H9 (cell line): ENCODE measurements at regions not wholly inside any gene's neighbourhood (a gene's known extent, or its start where the extent isn't known, plus 50 kb on each side); places are given as distances from the start of the nearest gene placed in this dataset.

ENCODE experiments used
- DNase-seq: peaks from one replicate; pipeline ENCODE4 v3.0.0-alpha.2; 2017
- H2AFZ ChIP-seq: one replicate; pipeline ENCODE4 v1.6.1; 2013; ENCODE audit warnings: mild to moderate bottlenecking, low read length, control low read depth, moderate library complexity
- H2AK5ac ChIP-seq: 2 replicates; pipeline ENCODE4 v1.6.1; 2013; ENCODE audit warnings: low read length, control low read depth, mixed read lengths; ENCODE audit not compliant: insufficient read length
- H2BK120ac ChIP-seq: one replicate; pipeline ENCODE4 v1.6.1; 2013; ENCODE audit warnings: low read depth, mild to moderate bottlenecking, low read length, control low read depth, inconsistent platforms; ENCODE audit not compliant: poor library complexity, severe bottlenecking
- H2BK12ac ChIP-seq: 2 replicates; pipeline ENCODE4 v1.6.1; 2013; ENCODE audit warnings: low read length, control low read depth, mixed read lengths, low read depth; ENCODE audit not compliant: insufficient read length
- H2BK15ac ChIP-seq: 2 replicates; pipeline ENCODE4 v1.6.1; 2013; ENCODE audit warnings: low read depth, low read length, control low read depth
- H2BK20ac ChIP-seq: one replicate; pipeline ENCODE4 v1.6.1; 2013; ENCODE audit warnings: low read depth, mild to moderate bottlenecking, low read length, control low read depth, inconsistent platforms; ENCODE audit not compliant: poor library complexity, severe bottlenecking
- H2BK5ac ChIP-seq: 2 replicates; pipeline ENCODE4 v1.6.1; 2013; ENCODE audit warnings: low read length, control low read depth, mixed read lengths; ENCODE audit not compliant: insufficient read length
- H3K14ac ChIP-seq: 2 replicates; pipeline ENCODE4 v1.6.1; 2013; ENCODE audit warnings: low read length, control low read depth; ENCODE audit not compliant: insufficient read depth
- H3K18ac ChIP-seq: 2 replicates; pipeline ENCODE4 v1.6.1; 2013; ENCODE audit warnings: low read depth, mild to moderate bottlenecking, mixed read lengths, low read length, control low read depth; ENCODE audit not compliant: insufficient read length
- H3K23ac ChIP-seq: 2 replicates; pipeline ENCODE4 v1.6.1; 2013; ENCODE audit warnings: low read length, control low read depth, mixed read lengths, low read depth; ENCODE audit not compliant: insufficient read length
- H3K23me2 ChIP-seq: 2 replicates; pipeline ENCODE4 v1.6.1; 2013; ENCODE audit warnings: low read depth, mild to moderate bottlenecking, mixed read lengths, low read length, control low read depth; ENCODE audit not compliant: insufficient read length, poor library complexity, severe bottlenecking
- H3K27ac ChIP-seq: 2 replicates; pipeline ENCODE4 v1.5.1; 2013; ENCODE audit warnings: low read length, control low read depth, mixed read lengths, low read depth; ENCODE audit not compliant: insufficient read length
- H3K27me3 ChIP-seq: 2 replicates; pipeline ENCODE4 v1.6.1; 2013; ENCODE audit warnings: low read length, control low read depth, inconsistent platforms; ENCODE audit not compliant: insufficient read depth
- H3K4ac ChIP-seq: 2 replicates; pipeline ENCODE4 v1.6.1; 2013; ENCODE audit warnings: low read depth, mild to moderate bottlenecking, control low read depth, inconsistent platforms, low read length, moderate library complexity
- H3K4me1 ChIP-seq: 2 replicates; pipeline ENCODE4 v1.6.1; 2013; ENCODE audit warnings: low read length, control low read depth, inconsistent platforms; ENCODE audit not compliant: insufficient read depth
- H3K4me2 ChIP-seq: 2 replicates; pipeline ENCODE4 v1.6.1; 2013; ENCODE audit warnings: low read length, control low read depth, mixed read lengths; ENCODE audit not compliant: insufficient read length, insufficient read depth
- H3K56ac ChIP-seq: 2 replicates; pipeline ENCODE4 v1.6.1; 2013; ENCODE audit warnings: low read depth, mild to moderate bottlenecking, mixed read lengths, low read length, control low read depth; ENCODE audit not compliant: insufficient read length
- H3K79me1 ChIP-seq: 2 replicates; pipeline ENCODE4 v1.6.1; 2013; ENCODE audit warnings: low read depth, mild to moderate bottlenecking, moderate library complexity, low read length, control low read depth, inconsistent platforms; ENCODE audit not compliant: insufficient read depth, poor library complexity, severe bottlenecking
- H3K79me2 ChIP-seq: 2 replicates; pipeline ENCODE4 v1.6.1; 2013; ENCODE audit warnings: low read length, control low read depth, inconsistent platforms; ENCODE audit not compliant: insufficient read depth
- H3K9ac ChIP-seq: 2 replicates; pipeline ENCODE4 v1.6.1; 2013; ENCODE audit warnings: low read length, control low read depth, mixed read lengths; ENCODE audit not compliant: insufficient read length; ENCODE audit errors: extremely low read depth
- H3K9me3 ChIP-seq: one replicate; pipeline ENCODE4 v1.6.1; 2013; ENCODE audit warnings: low read depth, low read length, inconsistent platforms; ENCODE audit not compliant: control insufficient read depth
- H3T11ph ChIP-seq: one replicate; pipeline ENCODE4 v1.6.1; 2013; ENCODE audit warnings: mild to moderate bottlenecking, low read length, control low read depth, inconsistent platforms
- H4K20me1 ChIP-seq: one replicate; pipeline ENCODE4 v1.6.1; 2013; ENCODE audit not compliant: control insufficient read depth, insufficient read length, insufficient read depth
- H4K5ac ChIP-seq: 2 replicates; pipeline ENCODE4 v1.6.1; 2013; ENCODE audit warnings: low read depth, mild to moderate bottlenecking, mixed read lengths, low read length, control low read depth; ENCODE audit not compliant: insufficient read length
- H4K8ac ChIP-seq: replicated peaks from 2 replicates; pipeline ENCODE4 v1.6.1; 2013; ENCODE audit warnings: low read length, control low read depth, mixed read lengths, low read depth; ENCODE audit not compliant: insufficient read length
- H4K91ac ChIP-seq: 2 replicates; pipeline ENCODE4 v1.6.1; 2013; ENCODE audit warnings: low read depth, mild to moderate bottlenecking, moderate library complexity, mixed read lengths, low read length, control low read depth; ENCODE audit not compliant: insufficient read length
- H3K27ac Mint-ChIP-seq, 3 experiments: 2 replicates in 2 of 3; 3 replicates in 1 of 3; pipeline ENCODE4 v1.8.0; 2020 to 2021; ENCODE audit warnings: mixed read lengths in 3 of 3, mild to moderate bottlenecking in 1 of 3, moderate library complexity in 1 of 3
- H3K27me3 Mint-ChIP-seq: 2 replicates; pipeline ENCODE4 v1.8.0; 2021; ENCODE audit warnings: low read depth, mild to moderate bottlenecking, moderate library complexity, mixed read lengths
- H3K36me3 Mint-ChIP-seq, 3 experiments: 2 replicates in 2 of 3; 3 replicates in 1 of 3; pipeline ENCODE4 v1.8.0; 2020 to 2021; ENCODE audit warnings: low read depth in 3 of 3, mixed read lengths in 3 of 3; ENCODE audit not compliant: insufficient read depth in 1 of 3
- H3K4me1 Mint-ChIP-seq, 2 experiments: 2 replicates each; pipeline ENCODE4 v1.8.0; 2020; ENCODE audit warnings: mixed read lengths in 2 of 2
- H3K4me3 Mint-ChIP-seq, 2 experiments: 2 replicates in 1 of 2; 3 replicates in 1 of 2; pipeline ENCODE4 v1.8.0; 2020 to 2021; ENCODE audit warnings: mild to moderate bottlenecking in 2 of 2, mixed read lengths in 2 of 2, moderate library complexity in 1 of 2
- H3K9me3 Mint-ChIP-seq, 2 experiments: 2 replicates in 1 of 2; 3 replicates in 1 of 2; pipeline ENCODE4 v1.8.0; 2020; ENCODE audit warnings: mild to moderate bottlenecking in 2 of 2, mixed read lengths in 2 of 2, moderate library complexity in 1 of 2
- whole genome bisulfite sequencing: extraction: QIAGEN DNeasy Blood & Tissue Kit; methylation state at CpG from one replicate; pipeline ENCODE4 v1.1.7; 2013; ENCODE audit warnings: missing lambda C conversion rate, low lambda C conversion rate, mixed read lengths; ENCODE audit not compliant: insufficient read length; ENCODE audit errors: extremely low coverage; 5-methylcytosine and 5-hydroxymethylcytosine counted together
- TF ChIP-seq, protein P1 (sequence below): fragments of 200-600 bp; sonication (generic); conservative IDR thresholded peaks from 3 replicates; pipeline ENCODE4 v1.8.0; 2021; ENCODE audit warnings: antibody characterized with exemption, mild to moderate bottlenecking

DNA sequence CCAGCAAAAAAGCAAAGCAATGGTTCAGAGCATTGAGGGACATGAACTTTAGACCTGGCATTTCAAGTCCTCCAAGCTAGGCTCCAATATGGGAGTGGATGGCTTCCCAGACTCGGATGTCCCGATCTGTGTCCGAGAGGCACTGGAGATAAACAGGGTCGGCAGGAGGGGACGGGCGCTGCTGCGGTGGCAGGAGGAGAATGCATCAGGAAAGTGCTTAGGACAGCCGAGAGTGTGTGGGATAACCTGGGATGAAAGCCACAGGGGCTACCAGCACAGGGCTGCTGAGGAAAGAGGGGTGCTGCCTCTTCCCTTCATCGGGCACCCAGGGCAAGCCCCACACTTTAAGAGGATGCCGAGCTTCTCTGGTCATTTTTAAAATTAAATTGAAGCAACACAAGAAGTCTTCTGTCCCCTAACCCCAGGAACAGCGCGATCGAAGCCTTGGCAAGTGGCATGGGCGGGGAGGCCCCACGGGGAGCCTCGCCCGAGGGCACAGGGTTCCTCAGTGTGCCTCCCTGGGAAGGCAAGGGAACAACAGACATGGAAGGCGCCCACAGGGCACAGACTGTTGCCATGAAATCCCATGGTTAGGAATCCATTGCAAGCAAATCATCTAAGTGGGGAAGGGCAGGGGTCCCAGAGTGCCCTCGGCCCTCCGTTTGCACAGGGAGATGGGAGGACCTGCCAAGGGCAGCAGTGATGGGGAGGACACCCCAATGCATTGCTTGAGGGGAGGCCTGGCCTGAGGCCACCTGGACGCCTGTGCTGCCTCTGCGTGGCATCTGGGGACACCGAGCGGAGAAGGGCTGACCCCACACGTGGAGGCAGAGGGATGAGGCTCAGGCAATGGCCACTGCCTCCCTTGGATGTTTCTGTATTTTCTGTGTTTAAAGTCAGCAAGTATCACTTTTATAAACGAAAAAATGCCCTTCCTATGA, 78.5 kb upstream of the GPC1 start:
- H3K4ac ChIP-seq: no peak overlapping the region
- no peak for DNase-seq
- Mint-ChIP-seq H3K9me3 (peaks cover 14 to 30% of the 10 kb centered on the region in 2 experiments), H3K4me3 (no peak overlapping the region; a peak in 1 of 5 replicates), H3K27me3 (peaks cover 12% of the 10 kb centered on the region), H3K27ac (no peak overlapping the region; a peak in 1 of 7 replicates), H3K36me3 (peaks cover 2 to 18% (median 9%) of the 10 kb centered on the region in 3 experiments; a peak in 5 of 7 replicates), H3K4me1 (0 out of 4 replicates have a peak, but pooled peaks cover 0 to 2% of the 10 kb centered on the region in 2 experiments)
- no peak overlapping the region for H3K4me2 ChIP-seq
- H2BK20ac ChIP-seq: no peak overlapping the region
- H4K91ac ChIP-seq: no peak overlapping the region
- no peak overlapping the region for H2BK5ac ChIP-seq
- no peak overlapping the region for H4K5ac ChIP-seq
- no peak overlapping the region for H3K23ac ChIP-seq
- H2AK5ac ChIP-seq: no peak overlapping the region
- H3K9ac ChIP-seq: no peak overlapping the region
- H2BK120ac ChIP-seq: no peak overlapping the region
- WGBS: no CpG with 5 or more reads among the region's 26 CpGs
- no peaks in the 10 kb centered on the region for H3K79me1 ChIP-seq
- H3K56ac ChIP-seq: no peak overlapping the region
- no peak overlapping the region for H2BK15ac ChIP-seq
- H3K27ac ChIP-seq: no peak overlapping the region
- no peak overlapping the region for H4K8ac ChIP-seq
- no peak overlapping the region for H3K18ac ChIP-seq
- H3K9me3 ChIP-seq: peaks cover 14% of the 10 kb centered on the region
- TF ChIP-seq, protein P1, sequence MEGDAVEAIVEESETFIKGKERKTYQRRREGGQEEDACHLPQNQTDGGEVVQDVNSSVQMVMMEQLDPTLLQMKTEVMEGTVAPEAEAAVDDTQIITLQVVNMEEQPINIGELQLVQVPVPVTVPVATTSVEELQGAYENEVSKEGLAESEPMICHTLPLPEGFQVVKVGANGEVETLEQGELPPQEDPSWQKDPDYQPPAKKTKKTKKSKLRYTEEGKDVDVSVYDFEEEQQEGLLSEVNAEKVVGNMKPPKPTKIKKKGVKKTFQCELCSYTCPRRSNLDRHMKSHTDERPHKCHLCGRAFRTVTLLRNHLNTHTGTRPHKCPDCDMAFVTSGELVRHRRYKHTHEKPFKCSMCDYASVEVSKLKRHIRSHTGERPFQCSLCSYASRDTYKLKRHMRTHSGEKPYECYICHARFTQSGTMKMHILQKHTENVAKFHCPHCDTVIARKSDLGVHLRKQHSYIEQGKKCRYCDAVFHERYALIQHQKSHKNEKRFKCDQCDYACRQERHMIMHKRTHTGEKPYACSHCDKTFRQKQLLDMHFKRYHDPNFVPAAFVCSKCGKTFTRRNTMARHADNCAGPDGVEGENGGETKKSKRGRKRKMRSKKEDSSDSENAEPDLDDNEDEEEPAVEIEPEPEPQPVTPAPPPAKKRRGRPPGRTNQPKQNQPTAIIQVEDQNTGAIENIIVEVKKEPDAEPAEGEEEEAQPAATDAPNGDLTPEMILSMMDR: no peak
- no peak overlapping the region for H3T11ph ChIP-seq
- H2BK12ac ChIP-seq: no peak overlapping the region
- H3K14ac ChIP-seq: no peak overlapping the region
- H3K4me1 ChIP-seq: no peaks in the 10 kb centered on the region
- H4K20me1 ChIP-seq: no peaks in the 10 kb centered on the region
- H3K27me3 ChIP-seq: no peaks in the 10 kb centered on the region
- H3K23me2 ChIP-seq: no peaks in the 10 kb centered on the region
- H2AFZ ChIP-seq: no peak overlapping the region
- H3K79me2 ChIP-seq: no peaks in the 10 kb centered on the region
